ENCODE measurements at regions not wholly inside any gene's neighbourhood (a gene's known extent, or its start where the extent isn't known, plus 50 kb on each side); places are given as distances from the start of the nearest gene placed in this dataset.

DNA sequence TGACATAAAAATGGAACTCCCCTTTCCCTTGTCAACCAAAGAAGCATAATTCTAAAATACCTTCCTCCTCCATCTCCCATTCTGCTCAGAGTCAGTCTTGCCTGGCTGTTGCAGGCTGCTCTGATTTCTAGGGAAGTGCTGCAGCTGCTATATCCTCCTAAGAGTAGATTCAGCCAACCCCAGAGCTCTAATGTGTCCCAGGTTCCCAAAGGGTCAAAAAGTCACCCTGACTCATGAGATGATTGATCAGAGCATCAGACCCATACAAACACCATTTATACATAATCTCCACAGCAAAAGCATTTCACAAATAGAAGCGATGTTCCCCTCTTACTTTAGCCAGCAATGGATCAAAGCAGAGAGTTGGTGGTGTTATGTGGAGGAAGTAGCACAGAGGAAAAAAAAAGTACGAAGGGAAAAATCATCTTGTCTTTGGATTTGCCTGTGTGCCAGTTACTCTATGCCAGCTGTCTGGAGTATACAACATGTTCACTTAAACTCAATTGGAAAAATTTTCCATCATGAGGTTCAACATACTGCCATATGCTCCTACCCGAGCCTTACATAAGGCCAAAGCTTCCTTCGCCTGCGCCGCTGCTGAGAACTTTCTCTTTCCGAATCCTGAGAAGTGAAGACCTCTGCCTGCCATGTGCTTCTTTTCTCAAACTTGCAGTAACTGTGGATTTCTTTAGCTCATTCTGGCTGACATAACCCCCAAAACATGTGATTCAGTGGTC, 258.0 kb downstream of the TLE4 start:
- no peaks in the 10 kb centered on the region for H3K9me2 ChIP-seq (replicated peaks; ENCODE audit: low read depth, low read length)
- no peak overlapping the region for H2AFZ ChIP-seq (ENCODE audit: low read length)
- H3K36me3 ChIP-seq (ENCODE audit: insufficient read depth, low read length): no peaks in the 10 kb centered on the region
- no peaks in the 10 kb centered on the region for H3K9me3 ChIP-seq (ENCODE audit: insufficient read depth, low read depth, low read length)
- H3K4me1 ChIP-seq (ENCODE audit: insufficient read depth, low read length, poor library complexity, severe bottlenecking): peaks cover 35% of the 10 kb centered on the region
- H3K4me2 ChIP-seq (ENCODE audit: low read depth, low read length, poor library complexity, severe bottlenecking): no peak overlapping the region
- TF ChIP-seq EZH2phosphoT487 (IDR thresholded peaks at IDR 0.05; ENCODE audit: borderline replicate concordance): no peak
- TF ChIP-seq, protein P1, sequence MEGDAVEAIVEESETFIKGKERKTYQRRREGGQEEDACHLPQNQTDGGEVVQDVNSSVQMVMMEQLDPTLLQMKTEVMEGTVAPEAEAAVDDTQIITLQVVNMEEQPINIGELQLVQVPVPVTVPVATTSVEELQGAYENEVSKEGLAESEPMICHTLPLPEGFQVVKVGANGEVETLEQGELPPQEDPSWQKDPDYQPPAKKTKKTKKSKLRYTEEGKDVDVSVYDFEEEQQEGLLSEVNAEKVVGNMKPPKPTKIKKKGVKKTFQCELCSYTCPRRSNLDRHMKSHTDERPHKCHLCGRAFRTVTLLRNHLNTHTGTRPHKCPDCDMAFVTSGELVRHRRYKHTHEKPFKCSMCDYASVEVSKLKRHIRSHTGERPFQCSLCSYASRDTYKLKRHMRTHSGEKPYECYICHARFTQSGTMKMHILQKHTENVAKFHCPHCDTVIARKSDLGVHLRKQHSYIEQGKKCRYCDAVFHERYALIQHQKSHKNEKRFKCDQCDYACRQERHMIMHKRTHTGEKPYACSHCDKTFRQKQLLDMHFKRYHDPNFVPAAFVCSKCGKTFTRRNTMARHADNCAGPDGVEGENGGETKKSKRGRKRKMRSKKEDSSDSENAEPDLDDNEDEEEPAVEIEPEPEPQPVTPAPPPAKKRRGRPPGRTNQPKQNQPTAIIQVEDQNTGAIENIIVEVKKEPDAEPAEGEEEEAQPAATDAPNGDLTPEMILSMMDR (conservative IDR thresholded peaks at IDR 0.05; ENCODE audit: low read length): no peak
- H3F3A ChIP-seq (ENCODE audit: low read depth): no peaks in the 10 kb centered on the region; the same call in 1 of the 2 replicates
- H3K4me3 ChIP-seq (ENCODE audit: low read length, poor library complexity, severe bottlenecking): no peak overlapping the region
- no peaks in the 10 kb centered on the region for H3K79me2 ChIP-seq (ENCODE audit: insufficient read depth, low read length)
- no peak overlapping the region for H3K9ac ChIP-seq (ENCODE audit: low read depth, low read length, poor library complexity, severe bottlenecking)
- no peaks in the 10 kb centered on the region for H3K27me3 ChIP-seq (ENCODE audit: insufficient read depth, low read length, poor library complexity, severe bottlenecking)
- H4K20me1 ChIP-seq (ENCODE audit: insufficient read depth, low read length, poor library complexity, severe bottlenecking): no peaks in the 10 kb centered on the region

DNA sequence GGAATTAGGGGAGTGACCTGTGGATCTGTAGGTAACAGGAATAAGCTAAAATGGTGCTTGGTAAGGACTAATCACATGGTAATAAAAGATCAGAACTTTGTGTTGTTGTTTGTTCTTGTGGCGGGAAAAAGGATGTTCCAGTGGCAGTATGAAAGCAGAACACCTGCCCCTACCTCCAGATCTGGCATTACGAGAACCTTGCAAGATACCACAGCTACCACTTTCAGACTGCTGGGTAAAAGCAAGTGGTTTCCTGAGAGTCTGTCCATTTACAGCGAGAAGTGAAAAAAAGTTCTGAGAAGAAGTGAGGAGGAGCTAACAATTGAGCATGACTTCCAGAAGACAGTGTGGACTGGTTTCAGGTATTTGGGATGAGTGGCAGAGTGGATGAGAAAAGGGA, 252.5 kb downstream of the TLE4 start:
- no peaks in the 10 kb centered on the region for H3K27me3 ChIP-seq (ENCODE audit: insufficient read depth, low read length, poor library complexity, severe bottlenecking)
- no peak overlapping the region for H3K9ac ChIP-seq (ENCODE audit: low read depth, low read length, poor library complexity, severe bottlenecking)
- H3F3A ChIP-seq (ENCODE audit: low read depth): no peaks in the 10 kb centered on the region; the same call in 1 of the 2 replicates
- peak overlapping the region; percentile 17 for H3K4me2 ChIP-seq (ENCODE audit: low read depth, low read length, poor library complexity, severe bottlenecking)
- TF ChIP-seq, protein P1 (conservative IDR thresholded peaks at IDR 0.05; ENCODE audit: low read length): no peak
- no peak for TF ChIP-seq EZH2phosphoT487 (IDR thresholded peaks at IDR 0.05; ENCODE audit: borderline replicate concordance)
- H3K4me1 ChIP-seq (ENCODE audit: insufficient read depth, low read length, poor library complexity, severe bottlenecking): peaks cover 56% of the 10 kb centered on the region
- no peaks in the 10 kb centered on the region for H3K9me2 ChIP-seq (replicated peaks; ENCODE audit: low read depth, low read length)
- no peaks in the 10 kb centered on the region for H4K20me1 ChIP-seq (ENCODE audit: insufficient read depth, low read length, poor library complexity, severe bottlenecking)
- H3K4me3 ChIP-seq (ENCODE audit: low read length, poor library complexity, severe bottlenecking): peak overlapping the region; percentile 16
- no peaks in the 10 kb centered on the region for H3K36me3 ChIP-seq (ENCODE audit: insufficient read depth, low read length)
- no peaks in the 10 kb centered on the region for H3K9me3 ChIP-seq (ENCODE audit: insufficient read depth, low read depth, low read length)
- H2AFZ ChIP-seq (ENCODE audit: low read length): no peak overlapping the region
- no peaks in the 10 kb centered on the region for H3K79me2 ChIP-seq (ENCODE audit: insufficient read depth, low read length)

GRCh38 chr9:79817438-79818004, 245.8 kb downstream of the TLE4 start:
- peaks cover 71% of the 10 kb centered on the region for H3K4me1 ChIP-seq (ENCODE audit: insufficient read depth, low read length, poor library complexity, severe bottlenecking)
- H3F3A ChIP-seq (ENCODE audit: low read depth): peaks cover 11% of the 10 kb centered on the region
- H3K27me3 ChIP-seq (ENCODE audit: insufficient read depth, low read length, poor library complexity, severe bottlenecking): no peaks in the 10 kb centered on the region
- H3K9me3 ChIP-seq (ENCODE audit: insufficient read depth, low read depth, low read length): no peaks in the 10 kb centered on the region
- TF ChIP-seq EZH2phosphoT487 (IDR thresholded peaks at IDR 0.05; ENCODE audit: borderline replicate concordance): no peak
- TF ChIP-seq, protein P1 (conservative IDR thresholded peaks at IDR 0.05; ENCODE audit: low read length): no peak
- no peaks in the 10 kb centered on the region for H4K20me1 ChIP-seq (ENCODE audit: insufficient read depth, low read length, poor library complexity, severe bottlenecking)
- H3K36me3 ChIP-seq (ENCODE audit: insufficient read depth, low read length): no peaks in the 10 kb centered on the region
- no peak overlapping the region; the same call in 1 of the 2 replicates for H2AFZ ChIP-seq (ENCODE audit: low read length)
- H3K4me2 ChIP-seq (ENCODE audit: low read depth, low read length, poor library complexity, severe bottlenecking): no peak overlapping the region
- H3K9me2 ChIP-seq (replicated peaks; ENCODE audit: low read depth, low read length): no peaks in the 10 kb centered on the region
- H3K79me2 ChIP-seq (ENCODE audit: insufficient read depth, low read length): no peaks in the 10 kb centered on the region
- H3K4me3 ChIP-seq (ENCODE audit: low read length, poor library complexity, severe bottlenecking): no peak overlapping the region
- no peak overlapping the region for H3K9ac ChIP-seq (ENCODE audit: low read depth, low read length, poor library complexity, severe bottlenecking)

Data from Loucy (cell line).